Hypothalamus (tissue), 51 donors: ENCODE measurements at regions not wholly inside any gene's neighbourhood (a gene's known extent, or its start where the extent isn't known, plus 50 kb on each side); places are given as distances from the start of the nearest gene placed in this dataset.

Experiments
- DNase-seq, 51 donors: peaks; one replicate each; lab custom pipeline; 2025; lab: John Stamatoyannopoulos, UW

DNA sequence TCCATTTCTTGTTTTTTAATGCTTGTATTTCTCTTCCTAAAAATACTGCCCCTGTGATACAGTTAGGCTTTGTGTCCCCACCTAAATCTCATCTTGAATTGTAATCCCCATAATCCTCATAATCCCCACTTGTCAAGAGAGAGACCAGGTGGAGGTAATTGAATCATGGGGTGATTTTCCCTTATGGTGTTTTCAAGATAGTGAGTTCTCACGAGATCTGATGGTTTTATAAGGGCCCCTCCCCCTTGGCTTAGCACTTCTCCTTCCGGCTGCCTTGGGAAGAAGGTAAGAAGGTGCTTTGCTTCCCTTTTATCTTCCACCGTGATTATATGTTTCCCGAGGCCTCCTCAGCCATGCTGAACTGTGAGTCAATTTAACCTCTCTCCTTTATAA is 227.4 kb downstream of the MAN2A1 start:
- DNase-seq = no peak

GRCh38 chr5:109917966-109918365 is 228.2 kb downstream of the MAN2A1 start:
- no peak for DNase-seq

GRCh38 chr5:109920736-109921135 is 231.0 kb downstream of the MAN2A1 start:
- DNase-seq = no peak

DNA sequence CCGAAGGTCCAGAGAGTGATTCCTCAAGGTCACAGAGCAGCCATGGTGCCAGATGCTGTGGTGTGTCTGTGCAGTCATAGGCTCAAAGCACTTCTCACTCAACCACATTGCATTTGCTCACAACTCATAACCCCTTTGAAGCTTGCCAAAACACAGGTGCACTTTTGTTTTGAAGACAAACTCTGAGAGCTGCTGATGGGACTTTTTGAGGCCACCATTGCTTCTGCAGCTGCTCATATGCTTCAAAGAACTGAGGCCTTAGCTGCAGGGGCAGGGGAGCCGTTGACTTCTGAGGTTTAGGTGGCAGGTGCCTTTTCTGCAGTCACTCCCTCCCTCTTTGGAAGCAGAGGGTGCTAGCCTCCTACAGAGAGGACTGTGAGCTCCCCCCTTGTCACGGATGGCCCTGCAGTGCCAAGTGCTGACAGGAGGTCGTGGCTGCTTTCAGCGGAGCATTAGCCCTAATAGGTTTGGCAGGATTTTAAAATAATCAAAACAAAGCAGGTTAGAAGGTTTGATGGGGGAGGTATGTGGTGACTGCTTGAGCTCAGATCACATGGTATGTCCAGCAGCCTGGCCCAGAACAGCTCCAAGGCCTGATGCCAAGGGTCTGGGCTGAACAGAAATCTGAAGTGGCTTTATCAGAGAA is 232.1 kb downstream of the MAN2A1 start:
- DNase-seq = no peak

GRCh38 chr5:109922381-109922995 is 232.8 kb downstream of the MAN2A1 start:
- DNase-seq = no peak

DNA sequence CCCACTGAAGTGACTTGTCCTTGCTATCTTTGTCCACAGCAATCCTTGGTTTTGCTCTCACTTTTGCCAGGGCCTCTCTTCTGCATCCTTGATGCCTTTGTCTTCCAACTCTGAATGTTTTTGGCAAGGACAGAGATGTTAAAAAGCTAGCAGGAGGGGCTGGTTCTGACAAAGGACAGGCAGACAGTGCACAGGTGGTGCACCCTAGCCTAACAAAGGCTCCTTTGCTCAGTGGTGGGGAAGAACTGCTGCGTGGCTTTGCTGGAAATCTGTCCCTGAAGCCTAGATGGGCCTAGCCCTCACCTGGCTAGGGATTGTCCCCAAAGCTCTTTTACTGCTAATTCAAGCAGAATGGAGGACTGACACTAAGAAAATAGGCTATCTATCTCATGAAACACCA is 233.5 kb downstream of the MAN2A1 start:
- no peak for DNase-seq

- DNase-seq = no peak
Measured at GRCh38 chr5:109924237-109925107, 234.7 kb downstream of the MAN2A1 start.

- DNase-seq = no peak
Measured at GRCh38 chr5:109927639-109928038, 237.9 kb downstream of the MAN2A1 start.

DNA sequence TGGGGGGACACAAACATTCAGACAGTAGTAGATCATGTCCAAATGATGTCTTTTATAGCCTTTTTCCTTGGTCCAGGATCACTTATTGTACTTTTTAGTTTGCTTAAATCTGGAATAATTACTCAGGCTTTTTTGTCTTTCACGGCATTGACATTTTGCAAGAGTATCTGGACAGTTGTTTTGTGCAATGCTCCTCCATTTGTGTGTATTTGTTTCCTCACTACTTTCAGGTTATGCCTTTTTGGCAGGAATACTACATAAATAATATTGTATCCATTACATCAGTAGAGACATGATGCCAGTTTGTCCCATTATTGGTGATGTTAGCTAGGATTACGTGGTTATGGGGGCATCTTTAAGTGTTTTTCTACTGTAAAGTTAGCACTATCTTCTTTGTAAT is 238.3 kb downstream of the MAN2A1 start:
- no peak for DNase-seq

- no peak for DNase-seq
Measured at GRCh38 chr5:109928811-109929210, 239.1 kb downstream of the MAN2A1 start.

DNA sequence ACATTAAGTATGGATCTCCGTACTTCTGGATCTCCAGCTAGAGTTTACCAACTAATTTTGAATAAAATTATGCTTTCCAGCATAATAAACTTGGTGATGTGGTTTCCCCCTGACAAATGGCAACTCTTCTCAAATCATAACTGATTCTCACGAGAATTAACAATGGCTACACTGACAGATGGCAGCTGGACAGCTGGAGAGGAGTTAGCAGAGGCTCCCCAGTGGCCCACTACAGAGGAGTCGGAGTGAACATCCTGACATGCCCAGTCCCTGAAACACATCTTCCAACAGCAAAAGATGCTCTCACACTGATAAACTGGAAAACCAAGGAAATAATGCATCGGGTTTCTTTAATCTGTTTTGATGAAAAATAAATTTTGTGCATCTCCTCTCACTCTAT is 239.6 kb downstream of the MAN2A1 start:
- DNase-seq = no peak

- no peak for DNase-seq
Measured at GRCh38 chr5:109929911-109930310, 240.2 kb downstream of the MAN2A1 start.

DNA sequence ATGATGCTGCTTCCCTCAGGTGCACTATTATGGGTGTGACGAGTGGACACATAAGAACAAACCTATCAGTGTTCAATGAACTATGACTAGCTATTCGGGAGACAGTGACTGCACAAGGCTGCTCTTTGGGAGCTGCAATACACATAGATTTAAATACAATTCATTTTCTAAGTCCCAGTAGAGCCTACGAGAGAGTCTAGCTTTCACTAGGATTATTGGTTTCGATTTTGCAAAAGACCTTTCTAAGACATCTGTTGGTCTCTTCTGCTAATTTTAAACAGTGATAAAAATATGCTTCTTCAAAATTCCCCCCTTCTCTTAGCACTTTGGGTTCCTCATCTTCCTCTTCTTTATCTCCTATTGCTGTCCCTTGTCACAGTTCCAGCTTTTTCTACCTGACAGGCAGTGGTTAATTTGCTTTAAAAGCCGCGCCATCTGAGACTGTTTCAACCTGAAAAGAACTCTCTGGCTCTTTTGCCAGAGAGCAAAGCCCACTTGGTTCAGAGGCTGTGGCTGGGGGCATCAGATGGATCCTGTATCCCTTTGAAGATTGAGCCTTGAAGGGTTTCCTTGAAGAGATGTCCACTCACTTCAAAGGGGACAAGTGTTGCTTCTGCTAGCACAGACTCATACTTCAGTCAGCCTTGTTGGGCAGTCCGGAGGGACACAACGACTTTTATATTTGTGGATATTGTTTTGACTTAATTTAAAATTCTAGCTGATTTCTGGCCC is 241.5 kb downstream of the MAN2A1 start:
- no peak for DNase-seq

GRCh38 chr5:109935833-109936490 is 246.2 kb downstream of the MAN2A1 start:
- no peak for DNase-seq

DNA sequence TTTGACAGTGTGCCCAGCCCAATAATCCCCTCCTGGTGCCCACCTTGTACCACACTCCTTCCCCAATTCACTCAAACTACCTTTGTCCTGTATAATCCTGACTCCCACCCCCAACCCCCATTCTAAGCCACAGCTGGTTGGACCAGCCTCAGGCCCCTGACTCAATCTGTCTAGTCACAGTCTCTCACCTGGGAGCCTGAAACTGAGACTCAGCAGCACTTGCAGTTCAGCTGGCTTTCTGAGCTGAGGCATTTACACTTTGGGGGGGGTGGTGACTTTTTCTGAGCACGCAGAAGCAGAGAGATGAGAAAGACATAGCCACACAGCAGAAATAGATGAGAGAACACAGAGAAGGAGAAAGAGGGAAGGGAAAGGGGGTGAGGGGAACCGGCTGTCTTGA is 247.3 kb downstream of the MAN2A1 start:
- no peak for DNase-seq

DNA sequence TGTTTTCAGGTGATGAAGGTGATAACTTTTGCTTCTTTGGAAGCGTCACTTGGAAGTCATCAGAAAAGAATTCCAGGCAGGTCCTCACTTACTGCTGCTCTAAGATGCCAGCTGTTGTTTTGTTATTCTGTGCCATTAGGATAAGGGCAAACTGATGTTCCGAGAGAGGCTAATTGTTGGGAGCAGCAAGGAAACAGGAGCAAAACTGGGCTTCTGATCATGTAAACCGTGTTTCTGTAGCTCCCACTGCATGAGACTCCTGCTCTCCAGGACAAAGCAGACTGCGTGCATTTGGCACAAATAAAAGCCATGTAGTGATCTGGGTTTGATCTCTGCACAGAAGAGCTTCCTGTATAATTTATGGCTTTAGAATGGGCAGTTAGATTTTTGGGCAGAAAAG is 248.2 kb downstream of the MAN2A1 start:
- DNase-seq = no peak

DNA sequence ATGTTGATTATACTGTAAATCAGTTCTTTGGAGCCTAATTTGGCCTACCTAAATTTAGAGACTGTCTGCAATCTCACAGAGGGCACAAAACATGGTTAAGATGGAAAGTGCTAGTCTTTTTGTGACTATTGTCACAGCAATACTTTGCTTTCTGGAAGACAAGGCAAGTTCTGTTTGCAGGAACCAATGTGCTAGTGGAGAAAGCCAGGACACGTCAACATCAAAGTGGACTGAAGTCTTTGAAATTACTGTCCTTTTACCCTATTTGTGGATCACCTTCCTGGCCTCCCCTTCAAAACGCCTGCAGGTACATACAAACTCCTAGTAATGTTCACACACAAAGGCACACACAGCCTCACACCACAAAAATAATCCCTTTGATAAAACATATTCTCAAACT is 248.7 kb downstream of the MAN2A1 start:
- DNase-seq = no peak

GRCh38 chr5:109939116-109939682 is 249.5 kb downstream of the MAN2A1 start:
- DNase-seq = no peak

GRCh38 chr5:109942646-109943045 is 252.9 kb downstream of the MAN2A1 start:
- no peak for DNase-seq

DNA sequence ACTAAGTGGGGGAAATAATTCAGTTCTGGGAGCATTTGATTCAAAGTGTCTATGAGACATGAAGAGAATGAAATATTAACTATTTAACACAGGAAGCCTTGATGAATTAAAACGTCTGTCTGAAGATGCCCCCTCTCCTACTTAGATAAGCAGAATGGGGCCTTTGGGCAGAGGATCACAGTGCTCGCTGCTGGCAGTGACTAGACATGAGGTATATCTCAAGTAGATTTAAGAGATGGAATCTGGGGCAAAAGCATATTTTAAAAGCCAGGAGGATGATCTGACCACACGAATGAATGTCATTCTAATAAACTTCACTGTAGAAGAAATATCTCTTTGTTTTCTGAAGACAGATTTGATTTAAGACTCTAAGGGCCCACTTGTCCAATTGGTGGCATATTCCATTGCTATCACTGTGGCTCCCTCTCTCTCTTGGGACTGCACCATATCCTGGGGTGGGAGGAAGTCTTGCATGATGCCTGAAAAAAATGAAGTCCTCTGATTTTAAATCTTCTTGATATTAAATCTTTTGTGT is 254.0 kb downstream of the MAN2A1 start:
- no peak for DNase-seq
